Central memory CD8-positive, alpha-beta T cell (primary cell): ENCODE measurements at regions not wholly inside any gene's neighbourhood (a gene's known extent, or its start where the extent isn't known, plus 50 kb on each side); places are given as distances from the start of the nearest gene placed in this dataset.
A peak's percentile ranks its signal among the peaks of the same experiment; 100 is the strongest.
"Not testable (repeated sequence)": the region's sequence is repeated elsewhere in the genome, so short reads cannot be mapped to it uniquely, and the experiment has no call there.

Source experiments
- ATAC-seq: fragments of 150-1000 bp; cut with Tn5 transposase; replicated peaks from 2 replicates; pipeline ENCODE4 v1.10.0; 2022; ENCODE audit warnings: mild to moderate bottlenecking, moderate FRiP score, moderate number of reproducible peaks; ENCODE audit not compliant: poor library complexity, severe bottlenecking; ENCODE audit errors: extremely low read depth
- DNase-seq, 2 donors: peaks; one replicate each; pipeline ENCODE4 v3.0.0; 2021; ENCODE audit warnings: low spot score in 2 of 2
- H3K27ac Mint-ChIP-seq: one replicate; pipeline ENCODE4 v1.8.0; 2022; ENCODE audit warnings: low read depth, mild to moderate bottlenecking, moderate library complexity, mixed read lengths
- H3K27me3 Mint-ChIP-seq: one replicate; pipeline ENCODE4 v1.8.0; 2022; ENCODE audit warnings: mixed read lengths
- H3K36me3 Mint-ChIP-seq: one replicate; pipeline ENCODE4 v1.8.0; 2022; ENCODE audit warnings: mild to moderate bottlenecking, moderate library complexity, mixed read lengths; ENCODE audit not compliant: insufficient read depth
- H3K4me1 Mint-ChIP-seq: one replicate; pipeline ENCODE4 v1.8.0; 2022; ENCODE audit warnings: mixed read lengths
- H3K4me3 Mint-ChIP-seq: one replicate; pipeline ENCODE4 v1.8.0; 2022; ENCODE audit warnings: mild to moderate bottlenecking, moderate library complexity, mixed read lengths
- H3K9me3 Mint-ChIP-seq: one replicate; pipeline ENCODE4 v1.8.0; 2022; ENCODE audit warnings: mixed read lengths

- H3K4me3 Mint-ChIP-seq: peak overlapping the region; percentile 63
- H3K9me3 Mint-ChIP-seq, DNase-seq, ATAC-seq, H3K36me3 Mint-ChIP-seq, H3K27ac Mint-ChIP-seq, H3K4me1 Mint-ChIP-seq, H3K27me3 Mint-ChIP-seq: not testable (repeated sequence)
These were observed 56.6 kb upstream of the ASNS start for GRCh38 chr7:97928844-97929243.

- H3K4me3 Mint-ChIP-seq: peak overlapping the region; percentile 63
- DNase-seq: peak; percentile 34 to 64
- H3K4me1 Mint-ChIP-seq, H3K9me3 Mint-ChIP-seq, H3K27ac Mint-ChIP-seq, H3K27me3 Mint-ChIP-seq, H3K36me3 Mint-ChIP-seq: not testable (repeated sequence)
- peak; percentile 67 for ATAC-seq
These were observed 55.9 kb upstream of the ASNS start for GRCh38 chr7:97927790-97928748.
